K562 (cell line): ENCODE measurements at regions not wholly inside any gene's neighbourhood (a gene's known extent, or its start where the extent isn't known, plus 50 kb on each side); places are given as distances from the start of the nearest gene placed in this dataset.
"Not testable (repeated sequence)": the region's sequence is repeated elsewhere in the genome, so short reads cannot be mapped to it uniquely, and the experiment has no call there.

Experiments used
- ATAC-seq: fragments of 200-7000 bp; cut with Tn5 transposase; 3 replicates; pipeline ENCODE4 v1.9.1; 2020; ENCODE audit warnings: moderate library complexity
- BruUV-seq: library from RNA; stranded (reverse); fragments of 400-500 nt; replicated peaks from 2 replicates; lab custom pipeline; 2021; lab: Mats Ljungman, UMichigan
- CTCF ChIA-PET: fragments of 300-600 bp; formaldehyde crosslinking; extraction: SDS; loops from one replicate; lab custom pipeline; 2021; ENCODE audit warnings: low intra/inter-chr PET ratio; lab: Yijun Ruan, JAX
- POLR2A ChIA-PET: fragments of 300-600, 350-650 bp; sonication (Branson Sonifier 250); formaldehyde crosslinking; extraction: SDS; loops from one replicate; lab custom pipeline; 2021; ENCODE audit warnings: antibody characterized with exemption, inconsistent platforms; lab: Yijun Ruan, JAX
- DNase-seq, 4 experiments: peaks; one replicate each; pipeline versions ENCODE4 v3.0.0 to v3.0.0-alpha.2; 2011 to 2018; ENCODE audit warnings: low spot score in 3 of 4, mixed read lengths in 3 of 4; ENCODE audit errors: extremely low read depth in 1 of 4
- FAIRE-seq: peaks from 2 replicates; lab custom pipeline; 2011; peaks lifted over from hg19 to GRCh38; lab: Jason Lieb, UNC
- H2AFZ ChIP-seq: 2 replicates; pipeline ENCODE4 v1.6.0; 2011; ENCODE audit warnings: low read depth, low read length, control low read depth, inconsistent platforms
- H3K27ac ChIP-seq: fragments of 200-600 bp; 3 replicates; pipeline ENCODE4 v1.8.0; 2011; ENCODE audit warnings: low read depth, mild to moderate bottlenecking, control low read depth, inconsistent platforms, low read length, moderate library complexity, mixed read lengths; ENCODE audit errors: extremely low read depth
- H3K27me3 ChIP-seq, 2 experiments: fragments of 300-600 bp in 1 of 2; 2 replicates in 1 of 2; 3 replicates in 1 of 2; pipeline versions ENCODE4 v1.6.0 to v1.8.0; 2011; ENCODE audit warnings: inconsistent platforms in 2 of 2, low read length in 2 of 2, mild to moderate bottlenecking in 1 of 2, mixed read lengths in 1 of 2, moderate library complexity in 1 of 2; ENCODE audit not compliant: control insufficient read depth in 2 of 2, insufficient read depth in 2 of 2
- H3K36me3 ChIP-seq: fragments of 300-600 bp; 3 replicates; pipeline ENCODE4 v1.8.0; 2011; ENCODE audit warnings: mild to moderate bottlenecking, low read length, inconsistent platforms; ENCODE audit not compliant: control insufficient read depth, insufficient read depth
- H3K4me1 ChIP-seq, 2 experiments: fragments of 200-600 bp in 1 of 2; replicated peaks in 1 of 2; 2 replicates in 1 of 2; 3 replicates in 1 of 2; pipeline versions ENCODE4 v1.5.1 to v1.8.0; 2011; ENCODE audit warnings: inconsistent platforms in 2 of 2, low read length in 2 of 2, mild to moderate bottlenecking in 1 of 2, mixed read lengths in 1 of 2, moderate library complexity in 1 of 2; ENCODE audit not compliant: control insufficient read depth in 2 of 2, insufficient read depth in 2 of 2
- H3K4me2 ChIP-seq: 2 replicates; pipeline ENCODE4 v1.6.1; 2011; ENCODE audit warnings: low read length, control low read depth, inconsistent platforms, mixed read lengths; ENCODE audit not compliant: insufficient read depth
- H3K4me3 ChIP-seq: fragments of 200-600 bp; sonication (generic), shearing (Covaris generic); 2 replicates; pipeline ENCODE4 v1.5.1; 2016; ENCODE audit warnings: control low read depth, inconsistent platforms
- H3K79me2 ChIP-seq: fragments of 200-600 bp; 3 replicates; pipeline ENCODE4 v1.8.0; 2011; ENCODE audit warnings: low read length, inconsistent platforms; ENCODE audit not compliant: control insufficient read depth, insufficient read depth
- H3K9ac ChIP-seq, 2 experiments: 2 replicates each; pipeline versions ENCODE4 v1.6.0 to v1.6.1; 2011; ENCODE audit warnings: low read depth in 2 of 2, low read length in 2 of 2, control low read depth in 1 of 2, inconsistent platforms in 1 of 2, mild to moderate bottlenecking in 1 of 2, mixed read lengths in 1 of 2; ENCODE audit not compliant: insufficient read depth in 1 of 2
- H3K9me1 ChIP-seq: one replicate; pipeline ENCODE4 v1.6.0; 2011; ENCODE audit warnings: inconsistent platforms, mild to moderate bottlenecking, low read length, moderate library complexity; ENCODE audit not compliant: control insufficient read depth, insufficient read depth
- H3K9me3 ChIP-seq: replicated peaks from 2 replicates; pipeline ENCODE4 v1.5.1; 2011; ENCODE audit warnings: low read depth, low read length, inconsistent platforms; ENCODE audit not compliant: control insufficient read depth, insufficient read depth
- H4K20me1 ChIP-seq: replicated peaks from 2 replicates; pipeline ENCODE4 v1.6.1; 2011; ENCODE audit warnings: low read length, inconsistent platforms, mixed read lengths; ENCODE audit not compliant: control insufficient read depth, insufficient read depth
- MCM7 ChIP-seq, 2 experiments: fragments of 450-650 bp; IDR thresholded peaks; 2 replicates each; pipeline ENCODE4 v1.6.1; 2016 to 2018
- STAG1 ChIP-seq: sonication (generic); formaldehyde crosslinking; IDR thresholded peaks from 2 replicates; pipeline ENCODE4 v1.5.0; 2020; ENCODE audit warnings: missing genetic modification reagents, borderline replicate concordance
- ZNF121 ChIP-seq: sonication (generic); formaldehyde crosslinking; conservative IDR thresholded peaks from 2 replicates; pipeline ENCODE4 v1.8.0; 2022; ENCODE audit warnings: missing genetic modification reagents
- WGBS: fragments of 100-300 bp; shearing (Covaris generic); methylation state at CpG from one replicate; pipeline ENCODE4 v1.1.6; 2016; ENCODE audit warnings: low coverage, mixed read lengths; ENCODE audit not compliant: insufficient coverage; ENCODE audit errors: missing lambda C conversion rate; 5-methylcytosine and 5-hydroxymethylcytosine counted together
- in situ Hi-C: fragments of 300-500 bp; cut with MboI; formaldehyde crosslinking; loops from 4 replicates; pipeline ENCODE4 v1.15.0; 2018; ENCODE audit warnings: inconsistent platforms, mixed read lengths
- intact Hi-C: fragments of 100-400 bp; cut with micrococcal nuclease; formaldehyde crosslinking; loops from 2 replicates; pipeline ENCODE4 v1.14.2; 2022

GRCh38 chr18:59847491-59847846, 52.3 kb upstream of the PMAIP1 start:
- H3K79me2 ChIP-seq, BruUV-seq, CTCF ChIA-PET, ATAC-seq, FAIRE-seq, H3K36me3 ChIP-seq, H3K9ac ChIP-seq, H3K9me3 ChIP-seq, H3K4me2 ChIP-seq, H4K20me1 ChIP-seq, H3K27me3 ChIP-seq, H2AFZ ChIP-seq, H3K9me1 ChIP-seq, H3K27ac ChIP-seq, H3K4me1 ChIP-seq, DNase-seq, intact Hi-C loops, H3K4me3 ChIP-seq: not testable (repeated sequence)
- POLR2A ChIA-PET = interaction anchor here (0.7 to 2.0 kb wide), 2 partner anchors 17 to 138 kb away, joined by 3 to 4 read pairs; no protein-coding TSS in a partner anchor
- WGBS = 48% methylated on average over 4 of the region's 5 CpGs
- in situ Hi-C loops = loop anchor here (25.0 kb wide), 1 partner anchor 690 kb away; no protein-coding TSS in a partner anchor

- ATAC-seq (peak; percentile 66), DNase-seq (no peak), FAIRE-seq (no peak)
- H3K36me3 ChIP-seq = no peaks in the 10 kb centered on the region
- in situ Hi-C loops (loop anchor here (25.0 kb wide), 1 partner anchor 690 kb away; no protein-coding TSS in a partner anchor), intact Hi-C loops (no loop called here)
- no peaks in the 10 kb centered on the region for H3K79me2 ChIP-seq
- H3K9me3 ChIP-seq = no peaks in the 10 kb centered on the region
- H3K9me1 ChIP-seq = no peaks in the 10 kb centered on the region
- TF ChIP-seq MCM7 (IDR thresholded peaks at IDR 0.05) (no peak), ZNF121 (peak; percentile 60; the same call in 1 of the 2 replicates), STAG1 (CRISPR knock-in tag) (no peak)
- no peaks in the 10 kb centered on the region for H3K4me1 ChIP-seq
- H3K9ac ChIP-seq = no peak overlapping the region
- no TSS peak for BruUV-seq
- ChIA-PET CTCF (no interaction called here), POLR2A (interaction anchor here (0.7 to 2.0 kb wide), 2 partner anchors 16 to 138 kb away, joined by 3 to 4 read pairs; no protein-coding TSS in a partner anchor)
- no peak overlapping the region for H3K4me3 ChIP-seq
- 11% methylated on average over 8 of the region's 9 CpGs for WGBS
- no peaks in the 10 kb centered on the region for H4K20me1 ChIP-seq
- no peak overlapping the region for H3K4me2 ChIP-seq
- no peak overlapping the region for H2AFZ ChIP-seq
- H3K27me3 ChIP-seq = no peaks in the 10 kb centered on the region
- H3K27ac ChIP-seq = no peak overlapping the region
Observed at GRCh38 chr18:59846814-59847490, 52.8 kb upstream of the PMAIP1 start.
